Gastroesophageal sphincter (tissue), 3 donors: ENCODE measurements at regions not wholly inside any gene's neighbourhood (a gene's known extent, or its start where the extent isn't known, plus 50 kb on each side); places are given as distances from the start of the nearest gene placed in this dataset.

Source experiments
- CTCF ChIP-seq, 4 experiments: fragments of 200-600 bp in 2 of 4; fragments of 450-650 bp in 2 of 4; sonication (generic) in 1 of 4; IDR thresholded peaks; one replicate each; pipeline ENCODE4 v1.5.1; 2017 to 2019; ENCODE audit warnings: antibody characterized with exemption in 4 of 4, mild to moderate bottlenecking in 2 of 4, moderate library complexity in 2 of 4
- POLR2A ChIP-seq, 2 donors: fragments of 450-650 bp; IDR thresholded peaks; one replicate each; pipeline ENCODE4 v1.6.1; 2017; ENCODE audit warnings: antibody characterized with exemption in 2 of 2, mild to moderate bottlenecking in 2 of 2, moderate library complexity in 1 of 2
- POLR2AphosphoS5 ChIP-seq: sonication (generic); formaldehyde crosslinking; IDR thresholded peaks from one replicate; pipeline ENCODE4 v1.6.1; 2017; ENCODE audit warnings: antibody characterized with exemption

GRCh38 chr12:3361146-3361545, 129.9 kb upstream of the PRMT8 start:
- TF ChIP-seq CTCF (IDR thresholded peaks at IDR 0.05) (no peak), POLR2A (IDR thresholded peaks at IDR 0.05) (no peak), POLR2AphosphoS5 (no peak)
